Suprapubic skin (tissue), 4 donors: ENCODE measurements at regions not wholly inside any gene's neighbourhood (a gene's known extent, or its start where the extent isn't known, plus 50 kb on each side); places are given as distances from the start of the nearest gene placed in this dataset.

ENCODE experiments used
- POLR2A ChIP-seq, 2 donors: fragments of 450-650 bp; IDR thresholded peaks; one replicate each; pipeline ENCODE4 v1.6.1; 2017; ENCODE audit warnings: antibody characterized with exemption in 2 of 2, mild to moderate bottlenecking in 2 of 2, moderate library complexity in 2 of 2
- POLR2AphosphoS5 ChIP-seq, 3 donors: sonication (generic); formaldehyde crosslinking; IDR thresholded peaks; one replicate each; pipeline ENCODE4 v1.6.1; 2017; ENCODE audit warnings: antibody characterized with exemption in 3 of 3
- TF ChIP-seq, protein P1 (sequence below), 2 donors: fragments of 200-600 bp in 1 of 2; fragments of 450-650 bp in 1 of 2; sonication (generic) in 1 of 2; IDR thresholded peaks; one replicate each; pipeline ENCODE4 v1.5.1; 2016 to 2019; ENCODE audit warnings: antibody characterized with exemption in 2 of 2, mild to moderate bottlenecking in 1 of 2, moderate library complexity in 1 of 2

DNA sequence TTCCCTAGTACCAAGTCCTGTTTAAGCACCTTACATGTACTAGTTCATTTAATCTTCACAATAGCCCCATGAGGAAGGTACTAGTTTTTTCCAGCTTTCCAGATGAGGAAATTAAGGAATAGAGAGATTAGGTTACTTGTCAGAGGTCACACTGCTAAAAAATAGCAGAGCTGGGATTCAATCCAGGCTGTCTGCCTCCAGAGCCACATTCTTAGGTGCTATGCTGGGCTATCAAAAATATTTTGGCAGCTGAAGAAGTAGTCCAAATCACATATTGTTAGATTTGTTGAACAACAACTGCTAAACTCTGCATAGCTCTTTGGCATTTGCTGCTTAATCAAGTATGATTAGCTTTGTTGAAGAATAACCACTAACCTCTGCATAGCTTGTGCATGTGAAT is 591.5 kb upstream of the KLF4 start:
- TF ChIP-seq, protein P1, sequence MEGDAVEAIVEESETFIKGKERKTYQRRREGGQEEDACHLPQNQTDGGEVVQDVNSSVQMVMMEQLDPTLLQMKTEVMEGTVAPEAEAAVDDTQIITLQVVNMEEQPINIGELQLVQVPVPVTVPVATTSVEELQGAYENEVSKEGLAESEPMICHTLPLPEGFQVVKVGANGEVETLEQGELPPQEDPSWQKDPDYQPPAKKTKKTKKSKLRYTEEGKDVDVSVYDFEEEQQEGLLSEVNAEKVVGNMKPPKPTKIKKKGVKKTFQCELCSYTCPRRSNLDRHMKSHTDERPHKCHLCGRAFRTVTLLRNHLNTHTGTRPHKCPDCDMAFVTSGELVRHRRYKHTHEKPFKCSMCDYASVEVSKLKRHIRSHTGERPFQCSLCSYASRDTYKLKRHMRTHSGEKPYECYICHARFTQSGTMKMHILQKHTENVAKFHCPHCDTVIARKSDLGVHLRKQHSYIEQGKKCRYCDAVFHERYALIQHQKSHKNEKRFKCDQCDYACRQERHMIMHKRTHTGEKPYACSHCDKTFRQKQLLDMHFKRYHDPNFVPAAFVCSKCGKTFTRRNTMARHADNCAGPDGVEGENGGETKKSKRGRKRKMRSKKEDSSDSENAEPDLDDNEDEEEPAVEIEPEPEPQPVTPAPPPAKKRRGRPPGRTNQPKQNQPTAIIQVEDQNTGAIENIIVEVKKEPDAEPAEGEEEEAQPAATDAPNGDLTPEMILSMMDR (IDR thresholded peaks at IDR 0.05), result no peak
- TF ChIP-seq POLR2A (IDR thresholded peaks at IDR 0.05), result no peak
- no peak for TF ChIP-seq POLR2AphosphoS5 (IDR thresholded peaks at IDR 0.05)
